NT2/D1 (cell line): ENCODE measurements at regions not wholly inside any gene's neighbourhood (a gene's known extent, or its start where the extent isn't known, plus 50 kb on each side); places are given as distances from the start of the nearest gene placed in this dataset.

ENCODE experiments used
- DNase-seq: peaks from one replicate; pipeline ENCODE4 v3.0.0-alpha.2; 2011; ENCODE audit warnings: low read depth, low spot score
- H3K27me3 ChIP-seq: 2 replicates; pipeline ENCODE4 v1.6.0; 2011; ENCODE audit warnings: mild to moderate bottlenecking; ENCODE audit not compliant: insufficient read length, insufficient read depth
- H3K36me3 ChIP-seq: 2 replicates; pipeline ENCODE4 v1.6.1; 2011; ENCODE audit warnings: mild to moderate bottlenecking, low read length, mixed read lengths; ENCODE audit not compliant: insufficient read depth, insufficient read length
- H3K4me1 ChIP-seq: 2 replicates; pipeline ENCODE4 v1.5.1; 2011; ENCODE audit not compliant: insufficient read depth, insufficient read length
- H3K4me3 ChIP-seq: 2 replicates; pipeline ENCODE4 v1.5.1; 2011; ENCODE audit warnings: low read depth; ENCODE audit not compliant: insufficient read length
- H3K9ac ChIP-seq: 2 replicates; pipeline ENCODE4 v1.6.0; 2011; ENCODE audit warnings: low read depth; ENCODE audit not compliant: insufficient read length
- H3K9me3 ChIP-seq: 2 replicates; pipeline ENCODE4 v1.5.1; 2011; ENCODE audit warnings: mild to moderate bottlenecking, low read length; ENCODE audit not compliant: insufficient read depth
- SUZ12 ChIP-seq: IDR thresholded peaks from 2 replicates; pipeline ENCODE4 v1.6.1; 2011; ENCODE audit not compliant: insufficient read length, insufficient read depth; ENCODE audit errors: extremely low read depth
- YY1 ChIP-seq: IDR thresholded peaks from 2 replicates; pipeline ENCODE4 v1.6.1; 2011; ENCODE audit not compliant: insufficient read length, insufficient read depth
- ZNF274 ChIP-seq: IDR thresholded peaks from 2 replicates; pipeline ENCODE4 v1.6.1; 2011; ENCODE audit warnings: mild to moderate bottlenecking, low read depth, low read length

DNA sequence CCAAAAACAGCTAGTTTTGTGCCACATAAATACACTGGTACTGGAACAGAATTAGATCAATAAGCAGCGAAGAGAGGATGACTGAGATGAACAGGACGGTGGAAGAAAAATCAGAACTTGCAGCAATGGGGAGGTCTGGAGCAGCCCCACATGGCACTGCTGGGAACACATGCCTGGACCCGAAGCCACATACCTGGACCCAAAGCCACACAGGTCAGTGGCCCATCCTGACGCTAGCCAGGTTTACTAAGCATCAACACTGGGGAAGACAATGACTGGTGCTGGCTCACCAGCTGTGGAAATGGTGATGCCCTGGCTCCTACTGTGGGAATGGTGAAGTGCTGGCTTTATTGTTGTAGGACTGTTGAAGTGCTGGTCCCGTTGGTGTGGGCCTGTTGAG, 139.7 kb upstream of the IRX4 start:
- H3K4me1 ChIP-seq: no peaks in the 10 kb centered on the region
- no peak overlapping the region for H3K9ac ChIP-seq
- TF ChIP-seq ZNF274 (no peak), SUZ12 (no peak), YY1 (no peak)
- no peaks in the 10 kb centered on the region for H3K27me3 ChIP-seq
- H3K36me3 ChIP-seq: no peaks in the 10 kb centered on the region
- H3K4me3 ChIP-seq: no peak overlapping the region
- no peak for DNase-seq
- H3K9me3 ChIP-seq: no peaks in the 10 kb centered on the region

DNA sequence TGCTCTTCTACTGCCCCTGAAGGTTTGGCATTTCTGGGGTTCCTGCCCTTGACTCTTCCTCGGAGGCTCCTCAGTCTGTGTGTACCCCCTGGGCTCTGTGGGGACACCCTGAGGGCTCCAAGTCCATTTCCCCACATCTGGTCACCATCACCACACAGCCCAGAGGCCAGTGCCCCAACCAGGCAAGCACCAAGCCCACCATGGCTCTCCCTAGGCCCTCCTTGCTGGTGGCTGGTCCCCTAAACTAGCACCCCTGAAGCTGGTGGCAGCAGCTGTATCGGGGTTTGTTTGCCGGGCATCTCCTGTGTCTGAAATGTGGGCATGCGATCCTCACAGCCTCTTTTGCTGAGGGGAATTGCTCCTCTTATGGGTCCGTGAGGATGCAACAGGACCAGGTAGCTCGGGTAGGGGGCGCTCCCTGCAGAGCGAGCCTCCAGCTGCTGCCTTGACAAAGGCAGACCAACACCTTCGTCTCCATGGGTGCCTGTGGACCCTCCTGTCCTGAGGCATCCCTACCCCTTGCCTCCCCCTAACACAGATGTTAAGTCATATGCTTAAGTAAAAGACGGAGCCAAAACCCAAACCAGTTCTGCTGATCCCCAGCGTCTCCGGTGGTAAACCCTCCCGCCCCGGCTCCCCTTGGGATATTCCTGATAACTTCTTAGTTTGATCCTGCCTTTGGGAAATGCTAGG, 138.9 kb upstream of the IRX4 start:
- no peak overlapping the region for H3K9ac ChIP-seq
- H3K9me3 ChIP-seq: no peaks in the 10 kb centered on the region
- no peaks in the 10 kb centered on the region for H3K27me3 ChIP-seq

GRCh38 chr5:2020730-2021129, 138.0 kb upstream of the IRX4 start:
- Histone ChIP-seq H3K4me1 (no peaks in the 10 kb centered on the region), H3K9me3 (no peaks in the 10 kb centered on the region), H3K36me3 (no peaks in the 10 kb centered on the region), H3K9ac (no peak overlapping the region), H3K4me3 (no peak overlapping the region), H3K27me3 (no peaks in the 10 kb centered on the region)
- DNase-seq: no peak
- TF ChIP-seq SUZ12 (no peak), ZNF274 (no peak), YY1 (no peak)

More for the DNA sequence above, 138.9 kb upstream of the IRX4 start:
- Histone ChIP-seq H3K36me3 (no peaks in the 10 kb centered on the region), H3K4me3 (no peak overlapping the region), H3K4me1 (no peaks in the 10 kb centered on the region)
- DNase-seq: no peak
- TF ChIP-seq ZNF274 (no peak), YY1 (no peak), SUZ12 (no peak)

- no peaks in the 10 kb centered on the region for H3K36me3 ChIP-seq
- DNase-seq: no peak
- no peak overlapping the region for H3K4me3 ChIP-seq
- H3K27me3 ChIP-seq: no peaks in the 10 kb centered on the region
- H3K4me1 ChIP-seq: no peaks in the 10 kb centered on the region
- TF ChIP-seq ZNF274: no peak
- no peak for TF ChIP-seq YY1
- no peak for TF ChIP-seq SUZ12
- H3K9me3 ChIP-seq: no peaks in the 10 kb centered on the region
- no peak overlapping the region for H3K9ac ChIP-seq
Measured at GRCh38 chr5:2019716-2020115, 137.0 kb upstream of the IRX4 start.

GRCh38 chr5:2018390-2018724, 135.6 kb upstream of the IRX4 start:
- no peaks in the 10 kb centered on the region for H3K36me3 ChIP-seq
- H3K27me3 ChIP-seq: no peaks in the 10 kb centered on the region
- H3K4me1 ChIP-seq: no peaks in the 10 kb centered on the region
- no peak overlapping the region for H3K4me3 ChIP-seq
- no peaks in the 10 kb centered on the region for H3K9me3 ChIP-seq
- no peak for DNase-seq
- no peak overlapping the region for H3K9ac ChIP-seq
- TF ChIP-seq YY1: no peak
- no peak for TF ChIP-seq ZNF274
- TF ChIP-seq SUZ12: no peak

- no peak overlapping the region for H3K4me3 ChIP-seq
- DNase-seq: peak; percentile 25
- TF ChIP-seq YY1 (no peak), ZNF274 (no peak), SUZ12 (no peak)
- no peak overlapping the region for H3K9ac ChIP-seq
- no peaks in the 10 kb centered on the region for H3K9me3 ChIP-seq
- no peaks in the 10 kb centered on the region for H3K27me3 ChIP-seq
- no peaks in the 10 kb centered on the region for H3K36me3 ChIP-seq
- peaks cover 2% of the 10 kb centered on the region for H3K4me1 ChIP-seq
Measured at GRCh38 chr5:2017540-2018389, 135.0 kb upstream of the IRX4 start.

- no peaks in the 10 kb centered on the region for H3K36me3 ChIP-seq
- no peak for TF ChIP-seq ZNF274
- no peak for TF ChIP-seq YY1
- TF ChIP-seq SUZ12: no peak
- no peaks in the 10 kb centered on the region for H3K9me3 ChIP-seq
- no peak overlapping the region for H3K9ac ChIP-seq
- H3K4me3 ChIP-seq: no peak overlapping the region
- H3K27me3 ChIP-seq: no peaks in the 10 kb centered on the region
- DNase-seq: no peak
- H3K4me1 ChIP-seq: peaks cover 2% of the 10 kb centered on the region
Measured at GRCh38 chr5:2015961-2016360, 133.2 kb upstream of the IRX4 start.
